Activated T-helper 2 cell treated with anti-CD3 and anti-CD28 coated beads, Interferon-gamma antibody, Interleukin-2, Interleukin-4, amounts not matched to agents 10 μg/mL and 5 μg/mL and 100 μg/mL, durations not matched to agents 14 hours and 24 hours and 36 hours (primary cell): ENCODE measurements at regions not wholly inside any gene's neighbourhood (a gene's known extent, or its start where the extent isn't known, plus 50 kb on each side); places are given as distances from the start of the nearest gene placed in this dataset.

Source experiments
- DNase-seq: peaks from one replicate; pipeline ENCODE4 v3.0.0; 2021; ENCODE audit warnings: low spot score
- H3K27ac Mint-ChIP-seq: one replicate; pipeline ENCODE4 v1.8.0; 2021; ENCODE audit warnings: mixed read lengths
- H3K27me3 Mint-ChIP-seq: one replicate; pipeline ENCODE4 v1.8.0; 2021; ENCODE audit warnings: low read depth, mixed read lengths
- H3K36me3 Mint-ChIP-seq: one replicate; pipeline ENCODE4 v1.8.0; 2021; ENCODE audit warnings: low read depth, mixed read lengths
- H3K4me1 Mint-ChIP-seq: one replicate; pipeline ENCODE4 v1.8.0; 2021; ENCODE audit warnings: low read depth, mixed read lengths
- H3K4me3 Mint-ChIP-seq: one replicate; pipeline ENCODE4 v1.8.0; 2021; ENCODE audit warnings: low read depth, mild to moderate bottlenecking, moderate library complexity, mixed read lengths
- H3K9me3 Mint-ChIP-seq: one replicate; pipeline ENCODE4 v1.8.0; 2021; ENCODE audit warnings: mixed read lengths
- intact Hi-C: fragments of 100-400 bp; cut with micrococcal nuclease; formaldehyde crosslinking; loops from one replicate; pipeline ENCODE4 v1.15.1; 2023

GRCh38 chr10:84693006-84693405 lies 364.6 kb downstream of the CCSER2 start:
- Mint-ChIP-seq H3K27me3 (no peaks in the 10 kb centered on the region), H3K4me1 (no peaks in the 10 kb centered on the region), H3K4me3 (no peak overlapping the region), H3K27ac (no peak overlapping the region), H3K36me3 (no peaks in the 10 kb centered on the region), H3K9me3 (no peaks in the 10 kb centered on the region)
- intact Hi-C loops: no loop called here
- no peak for DNase-seq

GRCh38 chr10:84695902-84696301 lies 367.5 kb downstream of the CCSER2 start:
- H3K4me1 Mint-ChIP-seq: no peaks in the 10 kb centered on the region

GRCh38 chr10:84696610-84697009 lies 368.2 kb downstream of the CCSER2 start:
- Mint-ChIP-seq H3K36me3 (no peaks in the 10 kb centered on the region), H3K27me3 (no peaks in the 10 kb centered on the region), H3K9me3 (no peaks in the 10 kb centered on the region), H3K27ac (no peak overlapping the region), H3K4me1 (no peaks in the 10 kb centered on the region), H3K4me3 (no peak overlapping the region)
- intact Hi-C loops: no loop called here
- no peak for DNase-seq

More at GRCh38 chr10:84695902-84696301, 367.5 kb downstream of the CCSER2 start:
- Mint-ChIP-seq H3K9me3 (no peaks in the 10 kb centered on the region), H3K36me3 (no peaks in the 10 kb centered on the region), H3K27me3 (no peaks in the 10 kb centered on the region), H3K4me3 (no peak overlapping the region), H3K27ac (no peak overlapping the region)
- DNase-seq: no peak
- intact Hi-C loops: no loop called here

- no peak for DNase-seq
- Mint-ChIP-seq H3K27ac (no peak overlapping the region), H3K4me3 (no peak overlapping the region), H3K9me3 (no peaks in the 10 kb centered on the region), H3K4me1 (no peaks in the 10 kb centered on the region), H3K27me3 (no peaks in the 10 kb centered on the region), H3K36me3 (no peaks in the 10 kb centered on the region)
- intact Hi-C loops: no loop called here
These were observed 370.6 kb downstream of the CCSER2 start for GRCh38 chr10:84698989-84699388.

GRCh38 chr10:84700668-84701369 lies 372.4 kb downstream of the CCSER2 start:
- Mint-ChIP-seq H3K4me3 (no peak overlapping the region), H3K9me3 (no peaks in the 10 kb centered on the region), H3K36me3 (no peaks in the 10 kb centered on the region), H3K4me1 (no peaks in the 10 kb centered on the region), H3K27ac (no peak overlapping the region), H3K27me3 (no peaks in the 10 kb centered on the region)
- intact Hi-C loops: no loop called here
- no peak for DNase-seq

GRCh38 chr10:84701370-84701720 lies 373.0 kb downstream of the CCSER2 start:
- H3K4me1 Mint-ChIP-seq: no peaks in the 10 kb centered on the region
- no peaks in the 10 kb centered on the region for H3K9me3 Mint-ChIP-seq
- no peaks in the 10 kb centered on the region for H3K27me3 Mint-ChIP-seq
- no peak overlapping the region for H3K4me3 Mint-ChIP-seq
- no peak overlapping the region for H3K27ac Mint-ChIP-seq
- H3K36me3 Mint-ChIP-seq: no peaks in the 10 kb centered on the region
- no peak for DNase-seq
- intact Hi-C loops: no loop called here

GRCh38 chr10:84704101-84704500 lies 375.7 kb downstream of the CCSER2 start:
- intact Hi-C loops: no loop called here
- no peaks in the 10 kb centered on the region for H3K9me3 Mint-ChIP-seq
- no peaks in the 10 kb centered on the region for H3K4me1 Mint-ChIP-seq
- no peaks in the 10 kb centered on the region for H3K36me3 Mint-ChIP-seq
- H3K27me3 Mint-ChIP-seq: no peaks in the 10 kb centered on the region
- no peak overlapping the region for H3K4me3 Mint-ChIP-seq
- H3K27ac Mint-ChIP-seq: no peak overlapping the region
- no peak for DNase-seq

- H3K27me3 Mint-ChIP-seq: peaks cover 2% of the 10 kb centered on the region
- H3K4me1 Mint-ChIP-seq: no peaks in the 10 kb centered on the region
- H3K27ac Mint-ChIP-seq: no peak overlapping the region
- no peak for DNase-seq
- H3K36me3 Mint-ChIP-seq: no peaks in the 10 kb centered on the region
- no peak overlapping the region for H3K4me3 Mint-ChIP-seq
- intact Hi-C loops: no loop called here
- no peaks in the 10 kb centered on the region for H3K9me3 Mint-ChIP-seq
These were observed 378.0 kb downstream of the CCSER2 start for GRCh38 chr10:84706431-84706830.

GRCh38 chr10:84706875-84707274 lies 378.5 kb downstream of the CCSER2 start:
- H3K27me3 Mint-ChIP-seq: peaks cover 2% of the 10 kb centered on the region
- intact Hi-C loops: no loop called here
- H3K4me3 Mint-ChIP-seq: no peak overlapping the region
- no peaks in the 10 kb centered on the region for H3K9me3 Mint-ChIP-seq
- no peaks in the 10 kb centered on the region for H3K36me3 Mint-ChIP-seq
- no peak overlapping the region for H3K27ac Mint-ChIP-seq
- DNase-seq: no peak
- no peaks in the 10 kb centered on the region for H3K4me1 Mint-ChIP-seq

- Mint-ChIP-seq H3K4me3 (no peak overlapping the region), H3K36me3 (no peaks in the 10 kb centered on the region), H3K27me3 (peaks cover 1% of the 10 kb centered on the region), H3K4me1 (no peaks in the 10 kb centered on the region), H3K27ac (no peak overlapping the region), H3K9me3 (no peaks in the 10 kb centered on the region)
- no peak for DNase-seq
- intact Hi-C loops: loop anchor here (2.0 to 10.0 kb wide), 2 partner anchors 175 to 451 kb away; no protein-coding TSS in a partner anchor
These were observed 387.5 kb downstream of the CCSER2 start for GRCh38 chr10:84715911-84716310.

GRCh38 chr10:84718877-84719616 lies 390.7 kb downstream of the CCSER2 start:
- H3K27me3 Mint-ChIP-seq: no peaks in the 10 kb centered on the region
- H3K4me1 Mint-ChIP-seq: no peaks in the 10 kb centered on the region
- no peak overlapping the region for H3K27ac Mint-ChIP-seq
- intact Hi-C loops: loop anchor here (10.0 kb wide), 1 partner anchor 454 kb away; no protein-coding TSS in a partner anchor
- no peak for DNase-seq
- no peak overlapping the region for H3K4me3 Mint-ChIP-seq
- no peaks in the 10 kb centered on the region for H3K36me3 Mint-ChIP-seq
- no peaks in the 10 kb centered on the region for H3K9me3 Mint-ChIP-seq

GRCh38 chr10:84719687-84720086 lies 391.3 kb downstream of the CCSER2 start:
- Mint-ChIP-seq H3K4me3 (no peak overlapping the region), H3K36me3 (no peaks in the 10 kb centered on the region), H3K4me1 (no peaks in the 10 kb centered on the region), H3K9me3 (no peaks in the 10 kb centered on the region), H3K27ac (no peak overlapping the region), H3K27me3 (no peaks in the 10 kb centered on the region)
- intact Hi-C loops: loop anchor here (10.0 kb wide), 1 partner anchor 455 kb away; no protein-coding TSS in a partner anchor
- no peak for DNase-seq

GRCh38 chr10:84727398-84727797 lies 399.0 kb downstream of the CCSER2 start:
- H3K4me3 Mint-ChIP-seq: no peak overlapping the region
- no peaks in the 10 kb centered on the region for H3K27me3 Mint-ChIP-seq
- H3K9me3 Mint-ChIP-seq: peaks cover 12% of the 10 kb centered on the region
- intact Hi-C loops: no loop called here
- no peak for DNase-seq
- no peak overlapping the region for H3K27ac Mint-ChIP-seq
- H3K4me1 Mint-ChIP-seq: no peaks in the 10 kb centered on the region
- no peaks in the 10 kb centered on the region for H3K36me3 Mint-ChIP-seq
